ENCODE measurements at regions not wholly inside any gene's neighbourhood (a gene's known extent, or its start where the extent isn't known, plus 50 kb on each side); places are given as distances from the start of the nearest gene placed in this dataset.
"Not testable (repeated sequence)": the region's sequence is repeated elsewhere in the genome, so short reads cannot be mapped to it uniquely, and the experiment has no call there.

- no peak for DNase-seq (ENCODE audit: low read depth in 2 of 2)
Observed at GRCh38 chr3:18987862-18988447, 160.4 kb upstream of the KCNH8 start.

- DNase-seq (ENCODE audit: low read depth in 2 of 2): no peak
Observed at GRCh38 chr3:18987070-18987469, 161.2 kb upstream of the KCNH8 start.

- no peak for DNase-seq (ENCODE audit: low read depth in 2 of 2)
Observed at GRCh38 chr3:18982920-18983319, 165.4 kb upstream of the KCNH8 start.

GRCh38 chr3:18976102-18976501 is 172.2 kb upstream of the KCNH8 start:
- DNase-seq (ENCODE audit: low read depth in 2 of 2): not testable (repeated sequence)

- DNase-seq (ENCODE audit: low read depth in 2 of 2): no peak
Observed at GRCh38 chr3:18968120-18968519, 180.2 kb upstream of the KCNH8 start.

GRCh38 chr3:18965781-18966180 is 182.5 kb upstream of the KCNH8 start:
- no peak for DNase-seq (ENCODE audit: low read depth in 2 of 2)

GRCh38 chr3:18964640-18965039 is 183.7 kb upstream of the KCNH8 start:
- DNase-seq (ENCODE audit: low read depth in 2 of 2): no peak

GRCh38 chr3:18951333-18951732 is 197.0 kb upstream of the KCNH8 start:
- DNase-seq (ENCODE audit: low read depth in 2 of 2): no peak

- no peak for DNase-seq (ENCODE audit: low read depth in 2 of 2)
Observed at GRCh38 chr3:18946524-18946923, 201.8 kb upstream of the KCNH8 start.

GRCh38 chr3:18937574-18937973 is 210.7 kb upstream of the KCNH8 start:
- DNase-seq (ENCODE audit: low read depth in 2 of 2): no peak

- no peak for DNase-seq (ENCODE audit: low read depth in 2 of 2)
Observed at GRCh38 chr3:18919158-18919557, 229.2 kb upstream of the KCNH8 start.

GRCh38 chr3:18917923-18918322 is 230.4 kb upstream of the KCNH8 start:
- no peak for DNase-seq (ENCODE audit: low read depth in 2 of 2)

- no peak for DNase-seq (ENCODE audit: low read depth in 2 of 2)
Observed at GRCh38 chr3:18902081-18902793, 246.1 kb upstream of the KCNH8 start.

GRCh38 chr3:18901571-18901970 is 246.7 kb upstream of the KCNH8 start:
- no peak for DNase-seq (ENCODE audit: low read depth in 2 of 2)

GRCh38 chr3:18900994-18901393 is 247.3 kb upstream of the KCNH8 start:
- no peak for DNase-seq (ENCODE audit: low read depth in 2 of 2)

GRCh38 chr3:18898911-18899310 is 249.4 kb upstream of the KCNH8 start:
- DNase-seq (ENCODE audit: low read depth in 2 of 2): no peak

- no peak for DNase-seq (ENCODE audit: low read depth in 2 of 2)
Observed at GRCh38 chr3:18892756-18893155, 255.6 kb upstream of the KCNH8 start.

- DNase-seq (ENCODE audit: low read depth in 2 of 2): no peak
Observed at GRCh38 chr3:18892047-18892446, 256.3 kb upstream of the KCNH8 start.

- DNase-seq (ENCODE audit: low read depth in 2 of 2): no peak
Observed at GRCh38 chr3:18891641-18892040, 256.7 kb upstream of the KCNH8 start.

- DNase-seq (ENCODE audit: low read depth in 2 of 2): no peak
Observed at GRCh38 chr3:18890449-18890848, 257.9 kb upstream of the KCNH8 start.

GRCh38 chr3:18888819-18889218 is 259.5 kb upstream of the KCNH8 start:
- DNase-seq (ENCODE audit: low read depth in 2 of 2): no peak

GRCh38 chr3:18888370-18888769 is 259.9 kb upstream of the KCNH8 start:
- no peak for DNase-seq (ENCODE audit: low read depth in 2 of 2)

- DNase-seq (ENCODE audit: low read depth in 2 of 2): no peak
Observed at GRCh38 chr3:18886331-18886730, 262.0 kb upstream of the KCNH8 start.

- no peak for DNase-seq (ENCODE audit: low read depth in 2 of 2)
Observed at GRCh38 chr3:18885612-18886011, 262.7 kb upstream of the KCNH8 start.

All from stimulated activated CD4-positive, alpha-beta T cell treated with anti-CD3 and anti-CD28 coated beads, Interleukin-12 subunit alpha, Interleukin-12 subunit beta, amount 100 ng/mL, for 24 hours (primary cell).